ENCODE measurements at regions not wholly inside any gene's neighbourhood (a gene's known extent, or its start where the extent isn't known, plus 50 kb on each side); places are given as distances from the start of the nearest gene placed in this dataset.

DNA sequence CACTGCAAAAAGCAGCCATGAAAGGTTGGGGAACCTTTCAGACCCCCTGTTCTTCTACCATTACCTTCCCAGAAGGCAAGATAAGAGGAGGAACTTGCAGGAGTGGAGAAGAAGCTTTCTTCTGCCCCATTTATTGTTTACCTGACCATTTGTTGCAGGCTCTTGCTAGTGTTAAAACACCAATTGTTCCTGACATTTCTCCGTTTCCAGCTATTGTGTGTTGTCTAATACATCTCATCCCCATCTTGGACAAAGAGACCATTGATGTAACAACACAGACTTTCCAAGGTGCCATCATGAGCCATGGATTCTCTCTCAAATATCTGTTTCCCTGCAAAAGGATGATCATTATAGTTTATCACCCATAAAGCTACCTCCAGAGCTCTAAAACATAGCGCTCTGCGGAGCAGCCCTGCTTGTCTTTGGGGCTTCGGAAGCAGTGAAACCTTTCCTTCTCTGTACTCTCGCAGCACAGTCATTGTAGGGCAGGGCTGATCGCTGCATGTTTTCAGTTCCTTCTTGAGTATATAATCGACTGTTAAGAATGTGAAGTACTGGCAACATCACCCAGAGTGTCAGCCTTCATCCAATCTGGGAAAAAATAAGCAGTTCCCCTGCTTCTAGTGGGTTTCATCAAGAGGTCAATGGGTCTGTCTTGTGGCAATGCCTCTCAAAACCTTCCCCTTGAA, 680.0 kb downstream of the SEMA5A start:
- FAIRE-seq (no peak), DNase-seq (ENCODE audit: insufficient read length, low spot score) (no peak)

DNA sequence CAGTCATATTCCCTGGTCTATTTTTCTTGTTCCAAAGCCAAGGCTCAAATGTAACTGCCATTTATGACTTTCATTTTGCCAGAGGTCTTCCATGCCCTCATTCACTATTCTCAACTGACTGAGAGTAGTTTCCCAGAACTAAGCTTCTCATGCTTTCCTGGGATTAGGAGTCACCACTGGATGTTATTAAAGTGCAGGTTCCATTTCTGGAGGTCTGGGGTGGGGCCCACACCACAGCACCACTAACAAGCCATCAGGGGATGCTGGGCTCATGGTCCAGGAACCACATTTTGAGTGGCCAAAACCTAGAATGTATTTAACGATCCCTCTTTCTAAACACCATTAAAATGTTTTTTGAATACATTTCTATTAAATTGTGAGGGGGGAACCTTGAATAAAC, 677.6 kb downstream of the SEMA5A start:
- FAIRE-seq, result no peak
- no peak for DNase-seq (ENCODE audit: insufficient read length, low spot score)

DNA sequence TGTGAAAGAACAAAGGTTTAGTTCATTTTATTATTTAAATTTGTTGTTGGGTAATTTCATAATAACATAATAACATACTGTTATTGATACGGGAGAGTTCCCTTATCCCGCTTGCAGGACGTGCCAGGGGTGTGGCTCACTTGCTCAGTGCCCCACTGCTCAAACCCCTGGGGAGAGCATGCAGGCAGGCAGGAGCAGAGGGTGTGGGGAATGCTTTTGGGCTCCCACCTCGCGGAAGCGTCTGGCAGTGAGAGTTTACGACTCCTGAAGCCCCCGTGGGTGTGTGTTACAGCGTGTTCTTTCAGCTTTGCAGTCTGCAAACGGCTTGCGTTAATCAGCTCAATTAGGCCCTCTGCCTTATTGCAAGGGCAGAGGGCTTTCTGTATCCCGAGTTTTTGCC, 675.9 kb downstream of the SEMA5A start:
- no peak for DNase-seq (ENCODE audit: insufficient read length, low spot score)

GRCh38 chr5:8870349-8870958, 675.4 kb downstream of the SEMA5A start:
- no peak for DNase-seq (ENCODE audit: insufficient read length, low spot score)
- FAIRE-seq, result no peak

More for the DNA sequence above, 675.9 kb downstream of the SEMA5A start:
- FAIRE-seq, result no peak

- FAIRE-seq (no peak), DNase-seq (ENCODE audit: insufficient read length, low spot score) (no peak)
Measured at GRCh38 chr5:8870959-8871355, 674.9 kb downstream of the SEMA5A start.

DNA sequence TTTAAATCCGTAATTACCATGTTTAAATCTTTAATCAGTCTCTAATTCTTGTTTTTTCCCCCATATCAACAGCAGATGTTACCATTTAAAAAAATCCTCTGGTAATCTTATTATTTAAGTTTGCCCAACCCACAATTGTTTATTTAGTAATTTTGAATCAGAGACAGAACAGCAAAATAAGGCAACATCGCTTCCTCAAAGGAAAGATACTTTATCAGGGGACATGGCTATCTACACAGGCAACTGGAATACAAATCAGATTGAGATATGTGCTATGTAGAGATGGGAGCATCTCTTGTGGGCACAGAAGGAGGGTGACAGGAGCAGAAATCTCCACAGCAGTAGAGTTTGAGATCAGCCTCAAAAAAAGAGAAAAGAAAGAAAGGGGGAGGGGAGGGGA, 674.4 kb downstream of the SEMA5A start:
- FAIRE-seq (no peak), DNase-seq (ENCODE audit: insufficient read length, low spot score) (no peak)

DNA sequence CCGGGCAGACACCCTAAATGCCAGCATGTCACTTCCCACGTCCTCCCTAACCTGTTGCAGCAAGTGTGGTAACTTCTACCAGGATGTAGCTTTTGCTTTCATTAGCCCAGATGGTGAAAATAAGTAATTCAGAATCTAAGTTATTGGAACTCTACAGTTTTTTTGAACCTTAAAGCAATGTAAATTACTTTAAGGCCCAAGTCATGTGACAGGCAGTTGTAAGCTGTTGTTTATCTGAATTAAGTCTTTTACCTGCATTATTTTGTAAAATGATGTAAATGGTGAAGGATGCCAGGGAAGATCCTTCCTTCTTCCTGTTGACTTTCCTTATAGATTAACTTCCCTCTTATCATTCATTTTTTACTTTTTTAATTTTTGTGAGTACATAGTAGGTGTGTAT, 670.2 kb downstream of the SEMA5A start:
- FAIRE-seq, result no peak
- DNase-seq (ENCODE audit: insufficient read length, low spot score), result no peak

DNA sequence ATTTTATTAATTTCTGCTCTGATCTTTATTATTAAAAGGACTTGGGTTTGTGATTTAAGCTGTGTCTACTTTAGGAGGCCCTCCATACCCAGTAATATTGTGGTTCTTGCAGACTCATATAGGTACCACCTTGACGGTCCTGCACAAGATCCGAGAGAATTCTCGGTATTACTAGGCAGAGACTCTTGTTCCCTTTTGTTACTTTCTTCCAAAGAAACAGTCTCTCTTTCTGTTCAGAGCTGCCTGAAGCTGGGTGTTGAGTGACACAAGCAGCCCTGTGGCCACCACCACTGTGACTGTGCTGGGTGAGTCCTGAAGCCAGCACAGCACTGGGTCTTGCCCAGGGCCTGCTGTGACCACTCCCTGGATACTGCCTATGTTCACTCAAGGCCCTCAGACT, 666.6 kb downstream of the SEMA5A start:
- FAIRE-seq, result no peak

GRCh38 chr5:8884029-8884428, 661.8 kb downstream of the SEMA5A start:
- DNase-seq (ENCODE audit: insufficient read length, low spot score), result no peak
- no peak for FAIRE-seq

More for the DNA sequence above, 666.6 kb downstream of the SEMA5A start:
- DNase-seq (ENCODE audit: insufficient read length, low spot score), result no peak

- DNase-seq (ENCODE audit: insufficient read length, low spot score), result no peak
- no peak for FAIRE-seq
Measured at GRCh38 chr5:8892926-8893325, 652.9 kb downstream of the SEMA5A start.

DNA sequence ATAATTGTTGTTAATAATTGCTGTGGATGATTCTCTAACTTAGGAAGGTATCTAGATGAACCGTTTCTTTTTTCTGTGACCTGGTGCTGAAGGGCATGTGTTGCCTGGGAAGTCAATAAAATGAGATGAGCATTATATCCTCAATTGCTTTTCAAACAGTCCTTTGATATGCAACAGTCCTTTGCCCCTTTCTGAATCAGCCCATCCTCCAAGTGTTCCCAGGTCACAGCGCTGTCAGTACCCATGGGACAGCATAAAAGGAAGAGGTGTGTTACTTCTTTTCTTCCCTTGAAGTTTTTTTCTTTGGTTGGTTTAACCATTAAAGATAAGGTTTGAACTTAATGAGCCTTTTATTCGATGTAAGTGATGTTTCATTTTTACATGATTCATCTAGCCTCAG, 651.8 kb downstream of the SEMA5A start:
- no peak for DNase-seq (ENCODE audit: insufficient read length, low spot score)
- FAIRE-seq, result no peak

- FAIRE-seq, result no peak
- no peak for DNase-seq (ENCODE audit: insufficient read length, low spot score)
Measured at GRCh38 chr5:8895062-8895461, 650.8 kb downstream of the SEMA5A start.

GRCh38 chr5:8895599-8895998, 650.3 kb downstream of the SEMA5A start:
- DNase-seq (ENCODE audit: insufficient read length, low spot score) (no peak), FAIRE-seq (no peak)

GRCh38 chr5:8897316-8897715, 648.6 kb downstream of the SEMA5A start:
- DNase-seq (ENCODE audit: insufficient read length, low spot score) (no peak), FAIRE-seq (no peak)

DNA sequence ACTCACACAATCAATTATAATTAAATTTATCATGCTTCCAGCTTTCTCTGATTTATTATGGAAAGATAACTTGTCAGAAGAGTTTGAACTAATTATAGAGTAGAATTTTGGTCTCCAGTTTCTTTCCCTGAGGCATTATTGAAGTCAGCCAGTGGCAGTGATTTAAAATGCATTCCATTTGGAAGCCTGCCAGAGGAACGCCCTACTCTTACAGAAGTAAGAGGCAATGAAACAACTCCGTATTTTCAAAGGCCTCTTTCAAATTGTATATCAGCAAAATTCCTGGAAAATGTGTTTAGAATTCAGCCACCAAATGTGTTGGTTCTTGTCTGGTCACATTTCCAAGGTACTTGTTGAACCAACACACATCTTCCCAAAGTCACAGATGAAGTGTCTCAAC, 640.9 kb downstream of the SEMA5A start:
- peak; percentile 24 for DNase-seq (ENCODE audit: insufficient read length, low spot score)
- no peak for FAIRE-seq

- peak; percentile 58 for FAIRE-seq
- DNase-seq (ENCODE audit: insufficient read length, low spot score), result peak; percentile 32
Measured at GRCh38 chr5:8906303-8906967, 639.4 kb downstream of the SEMA5A start.

GRCh38 chr5:8907168-8907868, 638.6 kb downstream of the SEMA5A start:
- peak; percentile 9 for FAIRE-seq
- DNase-seq (ENCODE audit: insufficient read length, low spot score), result peak; percentile 46

DNA sequence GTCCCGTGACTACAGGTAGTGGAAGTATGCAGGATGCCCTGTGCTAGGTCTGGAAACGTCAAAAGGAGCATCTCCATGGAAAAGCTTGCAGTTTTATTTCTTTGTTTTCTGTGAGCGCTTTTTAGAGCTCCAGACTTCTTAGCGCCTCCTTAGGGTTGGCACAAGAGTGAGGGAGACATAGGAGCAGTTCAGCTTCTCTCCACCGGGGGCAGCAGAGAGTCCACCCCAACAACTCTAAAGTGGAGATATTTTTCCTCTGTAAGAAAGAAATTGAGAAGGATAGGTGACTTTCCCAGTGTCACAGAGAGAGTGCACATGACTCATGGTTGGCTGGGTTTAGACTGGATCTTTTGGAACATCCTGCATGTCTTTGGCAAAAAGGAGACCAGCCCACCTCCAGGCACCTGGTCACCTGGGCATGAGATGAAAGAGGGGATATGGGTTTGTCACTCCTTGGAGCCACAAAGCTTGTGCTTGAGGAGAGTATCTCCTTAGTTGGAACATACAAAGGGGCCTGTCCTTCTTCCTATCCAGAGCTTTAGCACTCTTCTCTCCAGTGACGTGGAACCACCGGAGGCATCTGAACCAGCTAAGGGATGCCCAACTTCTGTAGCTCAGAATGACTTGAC, 637.7 kb downstream of the SEMA5A start:
- DNase-seq (ENCODE audit: insufficient read length, low spot score) (peak; percentile 52), FAIRE-seq (peak; percentile 59)

DNA sequence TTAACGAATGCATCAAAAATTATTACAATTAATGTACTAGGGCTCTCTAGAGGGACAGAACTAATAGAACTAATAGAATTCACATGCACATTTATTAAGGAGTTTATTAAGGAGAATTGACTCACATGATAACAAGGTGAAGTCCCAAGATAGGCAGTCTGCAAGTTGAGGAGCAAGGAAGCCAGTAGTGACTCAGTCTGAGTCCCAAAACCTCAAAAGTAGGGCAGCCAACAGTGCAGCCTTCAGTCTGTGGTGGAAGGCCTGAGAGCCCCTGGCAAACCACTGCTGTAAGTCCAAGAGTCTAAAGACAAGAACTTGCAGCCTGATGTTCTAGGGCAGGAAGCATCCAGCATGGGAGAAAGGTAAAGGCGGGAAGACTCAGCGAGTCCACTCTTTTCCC, 633.8 kb downstream of the SEMA5A start:
- FAIRE-seq (no peak), DNase-seq (ENCODE audit: insufficient read length, low spot score) (no peak)

- DNase-seq (ENCODE audit: insufficient read length, low spot score) (no peak), FAIRE-seq (peak; percentile 33)
Measured at GRCh38 chr5:8913522-8913921, 632.4 kb downstream of the SEMA5A start.

DNA sequence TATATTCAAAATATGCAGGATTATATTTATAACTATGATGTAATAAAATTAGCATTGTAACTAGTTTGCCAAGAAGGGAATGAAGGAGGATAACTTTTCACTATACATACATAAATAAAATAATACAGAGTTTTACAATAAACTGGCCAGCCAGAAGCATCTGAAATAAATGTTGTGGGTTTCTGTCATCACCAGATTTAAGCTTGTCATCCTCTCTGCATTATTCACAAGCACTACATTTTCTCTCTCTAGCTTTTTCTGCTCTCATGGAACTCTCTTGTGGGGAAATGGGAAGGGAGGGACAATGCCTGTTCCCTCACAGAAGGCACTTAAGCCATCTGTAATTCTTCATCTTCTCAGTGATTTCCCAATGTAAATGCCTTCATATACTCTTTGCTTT, 626.8 kb downstream of the SEMA5A start:
- FAIRE-seq (no peak), DNase-seq (ENCODE audit: insufficient read length, low spot score) (no peak)

Data from HTR-8/SVneo (cell line).